Thyroid gland (tissue), 4 donors: ENCODE measurements at regions not wholly inside any gene's neighbourhood (a gene's known extent, or its start where the extent isn't known, plus 50 kb on each side); places are given as distances from the start of the nearest gene placed in this dataset. TPM values are rescaled to one million over a fixed set of nuclear protein-coding genes. Genes with fewer than 3 reads are reported as not detected.

Experiments used
- DNase-seq, 2 donors: peaks; one replicate each; pipeline ENCODE4 v3.0.0-alpha.2; 2019
- H3K27ac ChIP-seq, 3 donors: fragments of 200-600 bp; sonication (generic); 1 replicate in 2 of 3; 2 replicates in 1 of 3; pipeline ENCODE4 v1.5.1; 2016 to 2019; ENCODE audit warnings: mild to moderate bottlenecking in 1 of 3, moderate library complexity in 1 of 3
- H3K27me3 ChIP-seq: fragments of 200-600 bp; sonication (generic); one replicate; pipeline ENCODE4 v1.5.1; 2019
- H3K36me3 ChIP-seq, 2 donors: fragments of 200-600 bp; sonication (generic); one replicate each; pipeline ENCODE4 v1.5.1; 2016 to 2019
- H3K4me1 ChIP-seq, 2 donors: fragments of 200-600 bp; sonication (generic); one replicate each; pipeline ENCODE4 v1.5.1; 2017 to 2019
- H3K4me3 ChIP-seq, 3 donors: fragments of 200-600 bp; sonication (generic); replicated peaks in 1 of 3; 1 replicate in 2 of 3; 2 replicates in 1 of 3; pipeline ENCODE4 v1.5.1; 2016; ENCODE audit warnings: mild to moderate bottlenecking in 1 of 3
- H3K9me3 ChIP-seq: fragments of 200-600 bp; sonication (generic); one replicate; pipeline ENCODE4 v1.5.1; 2017
- CTCF ChIP-seq, 6 experiments: fragments of 200-600 bp in 3 of 6; fragments of 450-650 bp in 3 of 6; sonication (generic) in 3 of 6; IDR thresholded peaks; one replicate each; pipeline ENCODE4 v1.5.1; 2016 to 2019; ENCODE audit warnings: antibody characterized with exemption in 6 of 6, mild to moderate bottlenecking in 2 of 6, inconsistent platforms in 1 of 6, moderate library complexity in 1 of 6
- POLR2A ChIP-seq, 2 donors: fragments of 450-650 bp; IDR thresholded peaks; one replicate each; pipeline ENCODE4 v1.6.1; 2017; ENCODE audit warnings: antibody characterized with exemption in 2 of 2, mild to moderate bottlenecking in 2 of 2, moderate library complexity in 1 of 2
- WGBS, 2 donors: methylation state at CpG; one replicate each; pipeline ENCODE4 v1.1.5; 2017; 5-methylcytosine and 5-hydroxymethylcytosine counted together
- intact Hi-C: fragments of 100-400 bp; cut with DNase I; formaldehyde crosslinking; loops from one replicate; pipeline ENCODE4 v1.15.1; 2023
- small RNA-seq: library from RNA; depleted of rRNA; stranded (forward); fragments of <200 nt; gene quantifications from one replicate; pipeline ENCODE3, GENCODE V24; 2016

DNA sequence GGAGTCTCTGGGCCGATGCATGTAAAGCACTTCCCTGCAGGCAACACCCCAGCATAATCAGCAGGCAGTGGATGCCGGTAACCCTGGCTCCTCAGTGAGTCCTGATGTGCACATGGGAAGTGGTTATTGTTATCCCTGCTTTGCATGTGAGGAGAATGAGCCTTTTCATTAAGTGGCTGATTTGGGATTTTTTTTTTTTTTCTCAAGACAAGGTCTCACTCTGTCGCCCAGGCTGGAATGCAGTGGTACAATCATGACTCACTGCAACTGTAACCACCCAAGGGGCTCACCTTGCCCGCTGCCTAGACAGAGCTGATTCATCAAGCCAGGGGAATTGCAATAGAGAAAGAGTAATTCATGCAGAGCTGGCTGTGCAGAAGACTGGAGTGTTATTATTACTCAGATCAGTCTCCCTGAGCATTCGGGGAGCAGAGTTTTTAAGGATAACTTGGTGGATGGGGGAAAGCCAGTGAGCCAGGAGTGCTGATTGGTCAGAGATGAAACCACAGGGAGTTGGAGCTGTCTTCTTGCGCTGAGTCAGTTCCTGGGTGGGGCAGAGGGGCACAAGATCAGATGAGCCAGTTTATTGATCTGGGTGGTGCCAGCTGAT is 95.4 kb downstream of the SOCS6 start:
- H3K4me3 ChIP-seq: no peak overlapping the region
- DNase-seq: no peak
- H3K4me1 ChIP-seq: no peaks in the 10 kb centered on the region
- no peaks in the 10 kb centered on the region for H3K36me3 ChIP-seq
- TF ChIP-seq POLR2A (IDR thresholded peaks at IDR 0.05) (no peak), CTCF (IDR thresholded peaks at IDR 0.05) (no peak)
- WGBS, 2 donors: 61 to 62% methylated on average over 6 of the region's 6 CpGs
- no peak overlapping the region for H3K27ac ChIP-seq
- no peaks in the 10 kb centered on the region for H3K9me3 ChIP-seq
- H3K27me3 ChIP-seq: no peaks in the 10 kb centered on the region
- intact Hi-C loops: no loop called here

DNA sequence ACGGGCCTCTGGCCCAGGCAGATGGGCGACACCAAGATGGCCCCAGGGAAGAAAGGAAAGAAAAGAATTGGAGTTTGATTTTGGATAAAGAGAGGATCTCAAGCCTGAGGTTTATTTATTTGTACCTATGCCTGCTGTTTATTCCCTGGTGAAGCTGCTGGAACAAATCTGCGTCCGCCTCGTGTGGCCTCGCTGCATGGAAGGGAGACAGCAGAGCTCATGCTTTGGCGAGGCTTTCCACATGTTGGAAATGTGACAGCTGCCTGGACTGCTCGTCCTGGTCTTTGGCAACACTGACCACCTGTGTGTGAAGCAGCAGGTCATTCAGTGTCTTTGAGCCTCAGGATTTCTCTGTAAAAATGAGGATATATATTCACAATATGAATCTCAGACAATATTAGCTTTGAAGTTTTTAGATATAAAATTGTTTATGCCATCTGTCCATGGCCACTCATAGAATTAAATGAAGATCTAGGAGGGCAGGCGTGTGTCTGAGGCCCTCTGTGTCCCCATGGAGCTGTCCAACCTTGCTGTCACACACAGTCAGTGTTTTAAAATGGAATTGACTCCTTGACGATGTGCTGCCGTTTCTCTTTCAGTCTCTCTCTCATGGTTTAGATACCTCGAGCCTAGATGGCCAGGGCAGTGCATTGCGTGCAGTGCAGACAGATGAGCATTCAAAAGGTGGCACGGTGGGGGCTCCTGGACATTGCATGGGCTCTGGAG is 94.3 kb downstream of the SOCS6 start:
- TF ChIP-seq CTCF (IDR thresholded peaks at IDR 0.05) (no peak), POLR2A (IDR thresholded peaks at IDR 0.05) (no peak)
- no peak for DNase-seq
- Histone ChIP-seq H3K27ac (no peak overlapping the region), H3K4me1 (no peaks in the 10 kb centered on the region), H3K27me3 (no peaks in the 10 kb centered on the region), H3K9me3 (no peaks in the 10 kb centered on the region), H3K36me3 (no peaks in the 10 kb centered on the region), H3K4me3 (no peak overlapping the region)
- 78 to 86% methylated on average over 14 of the region's 14 CpGs for WGBS, 2 donors
- intact Hi-C loops: no loop called here

DNA sequence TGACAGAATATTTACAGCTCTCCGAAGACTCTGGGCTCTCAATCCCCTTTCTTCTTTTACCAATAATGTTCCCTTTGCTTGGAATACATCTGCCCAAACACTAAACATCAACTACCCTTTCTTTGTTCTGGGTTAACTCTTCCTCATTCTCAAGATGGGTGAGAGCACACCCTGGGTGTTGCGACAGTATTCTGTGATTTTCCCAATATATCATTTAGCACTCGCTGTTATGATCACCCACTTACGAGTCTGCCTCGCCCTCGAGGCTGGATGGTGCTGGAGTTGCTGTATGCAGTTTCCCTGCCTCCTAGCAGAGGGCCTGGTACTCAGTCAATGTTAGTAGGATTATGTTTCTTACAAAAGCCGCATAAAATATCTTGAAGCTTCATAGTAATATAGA is 93.2 kb downstream of the SOCS6 start:
- Histone ChIP-seq H3K27ac (no peak overlapping the region), H3K27me3 (no peaks in the 10 kb centered on the region), H3K4me1 (no peaks in the 10 kb centered on the region), H3K4me3 (no peak overlapping the region), H3K9me3 (no peaks in the 10 kb centered on the region), H3K36me3 (no peaks in the 10 kb centered on the region)
- 77 to 78% methylated on average over 7 of the region's 7 CpGs for WGBS, 2 donors
- TF ChIP-seq CTCF (IDR thresholded peaks at IDR 0.05): no peak
- TF ChIP-seq POLR2A (IDR thresholded peaks at IDR 0.05): no peak
- intact Hi-C loops: no loop called here
- no peak for DNase-seq

GRCh38 chr18:70380915-70381896 is 92.4 kb downstream of the SOCS6 start:
- Histone ChIP-seq H3K27me3 (no peaks in the 10 kb centered on the region), H3K27ac (no peak overlapping the region), H3K4me1 (no peaks in the 10 kb centered on the region), H3K9me3 (no peaks in the 10 kb centered on the region), H3K36me3 (no peaks in the 10 kb centered on the region), H3K4me3 (no peak overlapping the region)
- TF ChIP-seq CTCF (IDR thresholded peaks at IDR 0.05): no peak
- no peak for TF ChIP-seq POLR2A (IDR thresholded peaks at IDR 0.05)
- 78 to 81% methylated on average over 23 of the region's 23 CpGs for WGBS, 2 donors
- intact Hi-C loops: no loop called here
- DNase-seq: no peak

Small RNA genes lying in the stretch of these regions (small RNA-seq; reads per million reads assigned to genes)
- not detected for gene RN7SL795P
